Spleen (tissue), 11 donors: ENCODE measurements at regions not wholly inside any gene's neighbourhood (a gene's known extent, or its start where the extent isn't known, plus 50 kb on each side); places are given as distances from the start of the nearest gene placed in this dataset.

Experiments used
- DNase-seq: peaks from one replicate; pipeline ENCODE4 v3.0.0-alpha.2; 2020
- H3K27ac ChIP-seq, 8 donors: fragments of 200-600 bp; sonication (generic) in 7 of 8; 1 replicate in 4 of 8; 2 replicates in 4 of 8; pipeline versions ENCODE4 v1.5.0 to v1.8.0; 2016 to 2021; ENCODE audit warnings: inconsistent platforms in 4 of 8, mild to moderate bottlenecking in 4 of 8, moderate library complexity in 1 of 8
- H3K27me3 ChIP-seq, 7 donors: fragments of 200-600 bp; sonication (generic) in 6 of 7; replicated peaks in 1 of 7; 1 replicate in 4 of 7; 2 replicates in 3 of 7; pipeline versions ENCODE4 v1.5.0 to v1.8.0; 2016 to 2021; ENCODE audit warnings: inconsistent platforms in 3 of 7, mild to moderate bottlenecking in 1 of 7
- H3K36me3 ChIP-seq, 6 donors: fragments of 200-600 bp; sonication (generic) in 5 of 6; 1 replicate in 4 of 6; 2 replicates in 2 of 6; pipeline versions ENCODE4 v1.5.0 to v1.8.0; 2016 to 2021; ENCODE audit warnings: inconsistent platforms in 2 of 6
- H3K4me1 ChIP-seq, 6 donors: fragments of 200-600 bp; sonication (generic) in 5 of 6; 1 replicate in 3 of 6; 2 replicates in 3 of 6; pipeline versions ENCODE4 v1.5.0 to v1.8.0; 2016 to 2021; ENCODE audit warnings: inconsistent platforms in 3 of 6
- H3K4me3 ChIP-seq, 8 donors: fragments of 200-600 bp; sonication (generic) in 7 of 8; 1 replicate in 4 of 8; 2 replicates in 4 of 8; pipeline versions ENCODE4 v1.5.0 to v1.8.0; 2016 to 2021; ENCODE audit warnings: inconsistent platforms in 4 of 8, mild to moderate bottlenecking in 4 of 8, moderate library complexity in 2 of 8
- H3K9me3 ChIP-seq, 8 donors: fragments of 200-600 bp; sonication (generic) in 7 of 8; 1 replicate in 4 of 8; 2 replicates in 4 of 8; pipeline versions ENCODE4 v1.5.0 to v1.8.0; 2016 to 2021; ENCODE audit warnings: inconsistent platforms in 4 of 8
- CTCF ChIP-seq, 11 experiments: fragments of 200-600 bp in 7 of 11; fragments of 450-650 bp in 4 of 11; sonication (generic) in 4 of 11; IDR thresholded peaks in 8 of 11; conservative IDR thresholded peaks in 3 of 11; 1 replicate in 7 of 11; 2 replicates in 4 of 11; pipeline versions ENCODE4 v1.4.0 to v1.8.0; 2016 to 2021; ENCODE audit warnings: antibody characterized with exemption in 11 of 11, inconsistent platforms in 4 of 11, mild to moderate bottlenecking in 1 of 11
- POLR2A ChIP-seq, 3 donors: fragments of 450-650 bp; IDR thresholded peaks; one replicate each; pipeline ENCODE4 v1.5.1; 2017; ENCODE audit warnings: antibody characterized with exemption in 3 of 3, mild to moderate bottlenecking in 1 of 3
- POLR2AphosphoS5 ChIP-seq, 3 donors: sonication (generic); formaldehyde crosslinking; IDR thresholded peaks; one replicate each; pipeline ENCODE4 v1.5.1; 2017; ENCODE audit warnings: antibody characterized with exemption in 3 of 3
- WGBS, 5 donors: extraction: QIAGEN DNeasy Blood & Tissue Kit in 3 of 5; methylation state at CpG; one replicate each; pipeline versions ENCODE4 v1.1.5 to v1.1.7; 2013 to 2018; 5-methylcytosine and 5-hydroxymethylcytosine counted together
- intact Hi-C: fragments of 100-400 bp; cut with DNase I; formaldehyde crosslinking; loops from one replicate; pipeline ENCODE4 v1.15.0; 2023; ENCODE audit warnings: low total_unique reads
- donor health status: healthy with polysubstance abuse.
- donor health status: DM: no; HTN: no; CAD: no; lungs with moderate emphysema.
- donor health status: DM: no; HTN: no; CAD: no.
- donor health status: Bipolar disorder and iron deficiency.
- donor health status: healthy.
- donor health status: DM: no; HTN: no; CAD: no.
- donor health status: DM: yes; HTN: yes; CAD: no.

GRCh38 chr18:64275593-64276300, 126.9 kb upstream of the LINC00305 start:
- no peak for DNase-seq
- H3K4me3 ChIP-seq, result no peak overlapping the region
- H3K4me1 ChIP-seq, result peaks cover 0 to 7% (median 0%) of the 10 kb centered on the region in 6 donors
- H3K9me3 ChIP-seq, result peaks cover 0 to 6% (median 0%) of the 10 kb centered on the region in 8 donors
- TF ChIP-seq CTCF (IDR thresholded peaks at IDR 0.05 in 8 of 11, conservative IDR thresholded peaks at IDR 0.05 in 3 of 11) (no peak), POLR2AphosphoS5 (IDR thresholded peaks at IDR 0.05) (no peak), POLR2A (IDR thresholded peaks at IDR 0.05) (no peak)
- no peaks in the 10 kb centered on the region for H3K36me3 ChIP-seq
- WGBS, 5 donors, result 44 to 54% (median 49%) methylated on average over 3 of the region's 3 CpGs
- intact Hi-C loops, result no loop called here
- H3K27ac ChIP-seq, result no peak overlapping the region
- no peaks in the 10 kb centered on the region for H3K27me3 ChIP-seq

- Histone ChIP-seq H3K36me3 (no peaks in the 10 kb centered on the region), H3K4me3 (no peak overlapping the region), H3K27me3 (no peaks in the 10 kb centered on the region), H3K4me1 (peaks cover 0 to 7% (median 0%) of the 10 kb centered on the region in 6 donors), H3K9me3 (no peaks in the 10 kb centered on the region), H3K27ac (no peak overlapping the region)
- DNase-seq, result no peak
- TF ChIP-seq POLR2AphosphoS5 (IDR thresholded peaks at IDR 0.05), result no peak
- intact Hi-C loops, result no loop called here
- WGBS, 5 donors, result 80 to 85% (median 82%) methylated on average over 3 of the region's 3 CpGs
Measured at GRCh38 chr18:64273724-64274123, 124.8 kb upstream of the LINC00305 start.

- H3K9me3 ChIP-seq, result no peaks in the 10 kb centered on the region
- no peak for DNase-seq
Measured at GRCh38 chr18:64271975-64272659, 123.2 kb upstream of the LINC00305 start.

GRCh38 chr18:64271246-64271645, 122.4 kb upstream of the LINC00305 start:
- no peaks in the 10 kb centered on the region for H3K4me1 ChIP-seq
- H3K36me3 ChIP-seq, result no peaks in the 10 kb centered on the region
- no peaks in the 10 kb centered on the region for H3K9me3 ChIP-seq
- no peak overlapping the region for H3K27ac ChIP-seq
- no peaks in the 10 kb centered on the region for H3K27me3 ChIP-seq
- no peak for DNase-seq
- intact Hi-C loops, result no loop called here
- 23 to 55% (median 29%) methylated on average over 4 of the region's 4 CpGs for WGBS, 5 donors
- TF ChIP-seq CTCF (IDR thresholded peaks at IDR 0.05 in 8 of 11, conservative IDR thresholded peaks at IDR 0.05 in 3 of 11) (no peak), POLR2A (IDR thresholded peaks at IDR 0.05) (no peak), POLR2AphosphoS5 (IDR thresholded peaks at IDR 0.05) (no peak)
- no peak overlapping the region for H3K4me3 ChIP-seq

More at GRCh38 chr18:64271975-64272659, 123.2 kb upstream of the LINC00305 start:
- H3K27me3 ChIP-seq, result no peaks in the 10 kb centered on the region
- peaks cover 0 to 7% (median 0%) of the 10 kb centered on the region in 6 donors for H3K4me1 ChIP-seq
- TF ChIP-seq POLR2AphosphoS5 (IDR thresholded peaks at IDR 0.05), result no peak
- no peak for TF ChIP-seq CTCF (IDR thresholded peaks at IDR 0.05 in 8 of 11, conservative IDR thresholded peaks at IDR 0.05 in 3 of 11)
- no peak for TF ChIP-seq POLR2A (IDR thresholded peaks at IDR 0.05)
- H3K36me3 ChIP-seq, result no peaks in the 10 kb centered on the region
- no peak overlapping the region for H3K4me3 ChIP-seq
- no peak overlapping the region for H3K27ac ChIP-seq
- intact Hi-C loops, result no loop called here
- 54 to 86% (median 78%) methylated on average over 6 of the region's 6 CpGs for WGBS, 5 donors
